HG03139 (cell line): ENCODE measurements at regions not wholly inside any gene's neighbourhood (a gene's known extent, or its start where the extent isn't known, plus 50 kb on each side); places are given as distances from the start of the nearest gene placed in this dataset.
A peak's percentile ranks its signal among the peaks of the same experiment; 100 is the strongest.

ENCODE experiments used
- ATAC-seq: cut with Tn5 transposase; IDR thresholded peaks from one replicate; pipeline ENCODE4 v1.9.1; 2021; ENCODE audit not compliant: unreplicated experiment

DNA sequence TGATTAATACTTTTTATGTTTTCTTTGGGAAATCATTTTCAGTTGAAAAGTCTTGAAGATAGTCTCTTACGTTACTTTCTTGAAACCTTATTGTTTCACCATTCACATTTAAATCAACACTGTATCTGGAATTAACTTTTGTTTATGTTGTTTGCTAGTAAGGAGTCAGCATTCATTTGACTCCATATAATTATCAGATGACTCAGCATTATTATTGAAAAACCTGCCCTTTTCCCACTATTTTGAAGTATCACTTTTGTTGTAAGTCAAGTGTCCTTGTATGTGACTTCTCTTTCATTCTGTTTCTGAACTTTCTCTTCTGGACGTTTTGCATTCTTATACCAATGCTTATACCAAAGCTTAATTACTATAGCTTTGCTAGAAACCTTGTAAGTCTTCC is 186.1 kb upstream of the KLF12 start:
- ATAC-seq, result no peak

DNA sequence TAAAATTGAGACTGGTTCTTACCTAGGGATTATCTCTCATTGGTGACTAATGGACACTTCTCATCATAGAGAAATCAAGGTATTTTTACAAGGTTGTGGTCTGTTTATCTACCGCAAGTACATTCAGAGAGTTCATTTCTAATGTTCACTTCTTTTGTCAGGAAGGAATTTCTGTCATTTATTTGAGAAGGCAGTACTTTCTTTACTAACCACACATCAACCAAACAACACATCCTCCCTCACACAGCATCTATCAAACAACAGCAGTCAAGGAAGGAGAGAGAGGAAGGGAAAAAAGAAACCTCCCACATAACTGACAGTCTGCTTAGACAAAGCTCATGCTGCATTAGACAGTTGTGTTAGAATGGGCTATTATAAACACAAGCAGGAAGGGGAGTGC is 182.3 kb upstream of the KLF12 start:
- no peak for ATAC-seq

GRCh38 chr13:74306496-74306895 is 172.3 kb upstream of the KLF12 start:
- ATAC-seq, result no peak

GRCh38 chr13:74305876-74306275 is 171.7 kb upstream of the KLF12 start:
- no peak for ATAC-seq

- ATAC-seq, result no peak
These were observed 167.2 kb upstream of the KLF12 start for GRCh38 chr13:74301258-74301935.

- no peak for ATAC-seq
These were observed 166.0 kb upstream of the KLF12 start for GRCh38 chr13:74300162-74300561.

DNA sequence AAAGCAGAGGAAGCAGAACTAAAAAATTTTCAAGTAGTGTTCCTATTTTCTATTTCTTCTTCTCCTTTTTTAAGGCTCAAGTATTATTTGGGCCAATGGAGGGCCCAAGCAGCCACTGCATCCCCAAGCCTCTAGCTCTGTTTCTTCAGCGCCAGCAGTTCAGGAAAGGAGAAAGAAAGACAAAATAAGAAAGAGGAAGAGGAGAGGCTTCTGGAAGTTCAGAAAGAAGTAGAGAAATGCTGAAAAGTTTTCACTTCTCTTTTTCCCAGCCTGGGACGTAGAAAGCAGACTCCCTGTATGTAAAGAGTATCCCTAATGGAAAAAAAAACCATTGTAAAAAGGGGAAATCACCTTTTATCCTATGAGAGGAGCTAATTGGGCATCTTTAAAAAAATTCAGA is 165.5 kb upstream of the KLF12 start:
- no peak for ATAC-seq

GRCh38 chr13:74298923-74299322 is 164.7 kb upstream of the KLF12 start:
- no peak for ATAC-seq

- ATAC-seq, result peak; percentile 62
These were observed 155.9 kb upstream of the KLF12 start for GRCh38 chr13:74289861-74290773.

- no peak for ATAC-seq
These were observed 154.9 kb upstream of the KLF12 start for GRCh38 chr13:74289107-74289506.

- ATAC-seq, result no peak
These were observed 154.2 kb upstream of the KLF12 start for GRCh38 chr13:74288361-74288911.

GRCh38 chr13:74287724-74288169 is 153.5 kb upstream of the KLF12 start:
- no peak for ATAC-seq

GRCh38 chr13:74280795-74281490 is 146.7 kb upstream of the KLF12 start:
- ATAC-seq, result no peak

- ATAC-seq, result no peak
These were observed 146.0 kb upstream of the KLF12 start for GRCh38 chr13:74280093-74280794.

DNA sequence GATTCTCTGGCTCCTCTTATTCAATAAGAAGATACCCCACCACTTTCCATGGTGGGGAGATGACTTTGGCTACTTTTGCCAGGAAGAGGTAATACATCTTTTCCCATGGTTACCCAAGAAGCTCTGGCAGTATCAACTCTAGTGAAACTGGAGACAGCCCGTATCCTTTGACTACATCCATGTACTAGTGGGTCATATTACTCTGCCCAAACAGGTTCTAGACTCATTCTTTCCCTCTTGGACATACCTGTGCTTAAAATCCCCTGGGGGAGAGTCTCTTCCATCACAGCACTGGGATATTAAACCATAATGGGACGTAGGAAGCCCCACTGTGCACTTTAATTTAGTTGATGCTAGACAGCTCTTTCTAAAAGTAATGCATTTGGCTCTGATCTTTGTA is 144.7 kb upstream of the KLF12 start:
- no peak for ATAC-seq

GRCh38 chr13:74274916-74275315 is 140.7 kb upstream of the KLF12 start:
- ATAC-seq, result no peak

GRCh38 chr13:74273581-74273980 is 139.4 kb upstream of the KLF12 start:
- ATAC-seq, result no peak

- no peak for ATAC-seq
These were observed 138.6 kb upstream of the KLF12 start for GRCh38 chr13:74272826-74273225.

DNA sequence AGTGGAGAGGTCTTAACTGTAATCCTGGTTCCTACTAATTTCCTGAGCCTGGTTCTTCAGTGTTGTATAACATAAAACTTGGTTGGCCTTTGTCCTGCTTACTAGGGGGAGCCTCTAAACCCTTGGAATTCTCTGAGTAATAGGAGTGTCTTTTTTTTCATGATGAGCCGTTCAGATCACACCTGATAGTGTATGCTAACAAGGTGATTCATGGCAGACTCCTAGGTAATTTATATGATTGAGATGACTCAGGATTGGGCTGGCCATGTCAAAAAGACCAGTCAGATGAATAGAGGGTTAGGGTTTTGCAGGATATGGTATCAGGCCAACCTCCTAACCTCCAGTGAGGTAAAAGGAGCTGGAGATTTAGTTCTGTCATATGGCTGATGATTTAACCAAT is 135.8 kb upstream of the KLF12 start:
- no peak for ATAC-seq

DNA sequence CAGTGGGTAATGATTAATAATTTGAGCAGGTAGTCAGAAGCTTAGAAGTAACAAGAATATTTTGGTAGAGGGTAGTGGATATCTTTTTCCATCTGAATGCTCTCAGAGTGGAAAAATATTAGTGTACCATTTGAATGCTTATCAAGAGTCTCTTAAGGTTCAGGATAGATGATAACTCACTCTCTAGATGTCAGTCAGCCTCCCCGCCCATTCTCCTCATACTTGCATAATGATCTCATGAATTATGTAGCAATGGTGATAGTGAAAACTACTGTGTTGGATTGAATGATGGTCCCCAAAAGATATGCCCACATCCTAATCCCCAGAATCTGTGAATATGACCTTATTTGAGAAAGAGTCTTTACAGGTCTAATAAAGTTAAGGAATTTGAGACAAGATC is 132.7 kb upstream of the KLF12 start:
- ATAC-seq, result no peak

DNA sequence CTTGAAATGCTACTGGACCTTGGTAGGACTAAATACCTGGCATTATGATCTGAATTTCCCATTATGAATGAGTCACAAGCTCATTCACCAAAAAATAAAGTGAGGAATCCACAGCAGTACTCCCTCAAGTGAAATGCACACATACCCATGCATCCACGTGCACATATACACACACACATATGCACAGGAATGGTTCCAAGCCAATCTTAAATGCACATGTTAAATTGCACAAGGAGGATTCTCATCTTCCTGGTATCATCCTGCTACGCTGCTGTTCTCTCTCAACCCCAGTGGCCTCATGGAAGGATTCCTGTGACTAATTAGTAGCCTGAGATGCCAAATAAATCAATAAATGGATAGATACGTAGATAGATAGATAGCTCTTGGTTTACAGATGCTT is 132.1 kb upstream of the KLF12 start:
- no peak for ATAC-seq
